ENCODE measurements at regions not wholly inside any gene's neighbourhood (a gene's known extent, or its start where the extent isn't known, plus 50 kb on each side); places are given as distances from the start of the nearest gene placed in this dataset.

- H3K9me3 ChIP-seq, result no peaks in the 10 kb centered on the region
- no peaks in the 10 kb centered on the region for H3K4me1 ChIP-seq
- TF ChIP-seq, protein P1, sequence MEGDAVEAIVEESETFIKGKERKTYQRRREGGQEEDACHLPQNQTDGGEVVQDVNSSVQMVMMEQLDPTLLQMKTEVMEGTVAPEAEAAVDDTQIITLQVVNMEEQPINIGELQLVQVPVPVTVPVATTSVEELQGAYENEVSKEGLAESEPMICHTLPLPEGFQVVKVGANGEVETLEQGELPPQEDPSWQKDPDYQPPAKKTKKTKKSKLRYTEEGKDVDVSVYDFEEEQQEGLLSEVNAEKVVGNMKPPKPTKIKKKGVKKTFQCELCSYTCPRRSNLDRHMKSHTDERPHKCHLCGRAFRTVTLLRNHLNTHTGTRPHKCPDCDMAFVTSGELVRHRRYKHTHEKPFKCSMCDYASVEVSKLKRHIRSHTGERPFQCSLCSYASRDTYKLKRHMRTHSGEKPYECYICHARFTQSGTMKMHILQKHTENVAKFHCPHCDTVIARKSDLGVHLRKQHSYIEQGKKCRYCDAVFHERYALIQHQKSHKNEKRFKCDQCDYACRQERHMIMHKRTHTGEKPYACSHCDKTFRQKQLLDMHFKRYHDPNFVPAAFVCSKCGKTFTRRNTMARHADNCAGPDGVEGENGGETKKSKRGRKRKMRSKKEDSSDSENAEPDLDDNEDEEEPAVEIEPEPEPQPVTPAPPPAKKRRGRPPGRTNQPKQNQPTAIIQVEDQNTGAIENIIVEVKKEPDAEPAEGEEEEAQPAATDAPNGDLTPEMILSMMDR (IDR thresholded peaks at IDR 0.05), result no peak
- TF ChIP-seq EP300 (IDR thresholded peaks at IDR 0.05) (no peak), POLR2AphosphoS5 (IDR thresholded peaks at IDR 0.05) (no peak), POLR2A (IDR thresholded peaks at IDR 0.05; ENCODE audit: low read depth) (no peak)
- 56% methylated on average over 1 of the region's 1 CpG for WGBS
- no peaks in the 10 kb centered on the region for H3K36me3 ChIP-seq
- intact Hi-C loops (cut with DNase I), result no loop called here
- no peak overlapping the region for H3K4me3 ChIP-seq
- H3K27ac ChIP-seq (replicated peaks in 1 of 4), result no peak overlapping the region
- DNase-seq (ENCODE audit: extremely low spot score), result no peak
- H3K27me3 ChIP-seq, result no peaks in the 10 kb centered on the region
Measured at GRCh38 chr7:85980740-85981139, 663.0 kb upstream of the GRM3 start.

DNA sequence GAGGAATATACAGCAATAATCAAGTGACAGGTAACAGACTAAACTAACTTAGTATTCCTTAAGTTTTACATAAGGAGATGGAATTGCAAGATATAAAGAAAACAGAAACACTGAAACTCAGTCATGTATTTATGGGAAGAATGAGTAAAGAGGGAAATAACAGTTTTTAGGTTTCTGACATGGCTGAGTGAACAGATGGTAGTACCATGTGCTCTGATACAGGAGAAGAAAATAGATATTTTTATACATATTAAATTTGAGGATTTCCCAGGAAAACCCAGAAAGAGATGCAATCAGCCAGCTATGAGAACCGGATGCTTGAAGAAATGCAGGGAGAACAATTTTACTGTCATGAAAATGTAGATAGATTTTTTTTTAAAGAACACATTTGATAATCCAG is 669.5 kb upstream of the GRM3 start:
- H3K27ac ChIP-seq (replicated peaks in 1 of 4), result no peak overlapping the region
- TF ChIP-seq EP300 (IDR thresholded peaks at IDR 0.05), result no peak
- TF ChIP-seq POLR2A (IDR thresholded peaks at IDR 0.05; ENCODE audit: low read depth), result no peak
- TF ChIP-seq POLR2AphosphoS5 (IDR thresholded peaks at IDR 0.05), result no peak
- TF ChIP-seq, protein P1 (IDR thresholded peaks at IDR 0.05), result no peak
- no peak overlapping the region for H3K4me3 ChIP-seq
- no peaks in the 10 kb centered on the region for H3K9me3 ChIP-seq
- H3K4me1 ChIP-seq, result no peaks in the 10 kb centered on the region
- 48% methylated on average over 1 of the region's 1 CpG for WGBS
- no peaks in the 10 kb centered on the region for H3K36me3 ChIP-seq
- no peaks in the 10 kb centered on the region for H3K27me3 ChIP-seq
- intact Hi-C loops (cut with DNase I), result no loop called here
- no peak for DNase-seq (ENCODE audit: extremely low spot score)

DNA sequence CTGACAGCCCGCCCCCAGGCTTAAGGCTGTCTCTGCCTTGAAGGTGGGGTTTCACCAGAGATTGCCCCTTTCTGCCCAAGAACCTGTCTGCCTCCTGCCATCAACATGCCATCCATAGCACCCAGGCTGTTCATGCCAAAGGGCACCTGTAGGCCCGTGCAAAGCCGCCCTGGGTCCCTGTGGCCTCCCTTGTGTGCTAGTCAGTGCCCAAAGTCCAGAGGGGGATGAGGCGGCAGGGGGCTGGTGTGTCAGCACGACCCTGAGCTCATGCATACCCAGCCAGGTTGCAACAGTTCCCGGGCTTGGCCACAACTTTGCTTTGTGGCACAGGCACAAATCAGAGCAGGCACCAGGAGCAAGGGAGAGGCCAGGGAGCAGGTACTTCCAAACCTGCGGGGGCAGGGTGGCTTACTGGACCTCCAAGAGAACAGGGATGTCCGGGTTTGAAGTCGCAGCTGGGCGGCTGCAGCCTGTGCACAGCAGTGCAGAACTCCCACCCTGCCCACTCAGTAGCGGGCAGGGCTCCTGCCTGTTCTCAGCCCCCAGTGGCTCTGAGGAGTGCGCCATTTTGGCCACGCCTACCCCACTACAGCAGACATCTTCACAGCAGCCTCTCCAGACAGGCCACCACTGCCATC is 671.1 kb upstream of the GRM3 start:
- intact Hi-C loops (cut with DNase I), result no loop called here
- Histone ChIP-seq H3K9me3 (no peaks in the 10 kb centered on the region), H3K27ac (replicated peaks in 1 of 4) (no peak overlapping the region), H3K36me3 (no peaks in the 10 kb centered on the region), H3K4me1 (no peaks in the 10 kb centered on the region), H3K4me3 (no peak overlapping the region), H3K27me3 (no peaks in the 10 kb centered on the region)
- TF ChIP-seq POLR2AphosphoS5 (IDR thresholded peaks at IDR 0.05) (no peak), POLR2A (IDR thresholded peaks at IDR 0.05; ENCODE audit: low read depth) (no peak), EP300 (IDR thresholded peaks at IDR 0.05) (no peak)
- TF ChIP-seq, protein P1 (IDR thresholded peaks at IDR 0.05), result no peak
- no peak for DNase-seq (ENCODE audit: extremely low spot score)
- WGBS, result 82% methylated on average over 4 of the region's 13 CpGs

DNA sequence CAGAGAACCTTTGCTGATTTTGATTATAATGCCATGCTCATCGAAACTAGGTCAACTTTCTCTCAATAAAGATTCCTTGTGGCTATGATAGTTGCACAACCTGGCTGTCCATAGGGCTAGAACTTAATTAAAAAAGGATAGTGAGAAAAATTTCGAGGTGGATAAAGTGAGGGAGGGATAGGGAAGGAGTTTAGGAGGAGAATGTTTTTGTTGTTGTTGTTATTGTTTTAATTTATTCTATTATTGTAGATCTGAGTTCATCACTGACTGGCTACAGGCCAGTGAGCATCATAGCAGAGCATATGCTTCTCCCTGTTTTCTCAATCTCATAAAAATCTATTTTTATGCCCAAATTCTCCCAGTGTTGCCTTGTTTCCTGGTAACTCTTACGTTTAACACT is 688.7 kb upstream of the GRM3 start:
- Histone ChIP-seq H3K4me1 (no peaks in the 10 kb centered on the region), H3K4me3 (no peak overlapping the region), H3K9me3 (no peaks in the 10 kb centered on the region), H3K27me3 (no peaks in the 10 kb centered on the region), H3K27ac (replicated peaks in 1 of 4) (no peak overlapping the region), H3K36me3 (no peaks in the 10 kb centered on the region)
- TF ChIP-seq POLR2AphosphoS5 (IDR thresholded peaks at IDR 0.05), result no peak
- no peak for TF ChIP-seq EP300 (IDR thresholded peaks at IDR 0.05)
- no peak for TF ChIP-seq POLR2A (IDR thresholded peaks at IDR 0.05; ENCODE audit: low read depth)
- TF ChIP-seq, protein P1 (IDR thresholded peaks at IDR 0.05), result no peak
- no peak for DNase-seq (ENCODE audit: extremely low spot score)
- intact Hi-C loops (cut with DNase I), result no loop called here
- WGBS, result 62% methylated on average over 3 of the region's 3 CpGs

GRCh38 chr7:85950871-85951270 is 692.8 kb upstream of the GRM3 start:
- 51% methylated on average over 1 of the region's 1 CpG for WGBS
- H3K9me3 ChIP-seq, result peaks cover 0 to 4% (median 1%) of the 10 kb centered on the region in 4 donors
- intact Hi-C loops (cut with DNase I), result no loop called here
- no peak overlapping the region for H3K27ac ChIP-seq (replicated peaks in 1 of 4)
- H3K27me3 ChIP-seq, result no peaks in the 10 kb centered on the region
- H3K4me1 ChIP-seq, result no peaks in the 10 kb centered on the region
- DNase-seq (ENCODE audit: extremely low spot score), result no peak
- no peak for TF ChIP-seq POLR2AphosphoS5 (IDR thresholded peaks at IDR 0.05)
- TF ChIP-seq EP300 (IDR thresholded peaks at IDR 0.05), result no peak
- TF ChIP-seq POLR2A (IDR thresholded peaks at IDR 0.05; ENCODE audit: low read depth), result no peak
- TF ChIP-seq, protein P1 (IDR thresholded peaks at IDR 0.05), result no peak
- H3K4me3 ChIP-seq, result no peak overlapping the region
- H3K36me3 ChIP-seq, result no peaks in the 10 kb centered on the region

Measured in esophagus muscularis mucosa (tissue), 4 donors.